H1 (cell line): ENCODE measurements at regions not wholly inside any gene's neighbourhood (a gene's known extent, or its start where the extent isn't known, plus 50 kb on each side); places are given as distances from the start of the nearest gene placed in this dataset.

Experiments used
- CTCF ChIA-PET: fragments of 300-600 bp; sonication (Branson Sonifier 250); formaldehyde crosslinking; loops from one replicate; lab custom pipeline; 2021; ENCODE audit not compliant: partially characterized antibody; lab: Charles Lee
- POLR2A ChIA-PET: fragments of 300-600 bp; sonication (Branson Sonifier 250); formaldehyde crosslinking; loops from one replicate; lab custom pipeline; 2021; ENCODE audit warnings: inconsistent platforms; ENCODE audit not compliant: partially characterized antibody; lab: Charles Lee
- DNase-seq, 2 experiments: peaks; one replicate each; pipeline versions ENCODE4 v3.0.0 to v3.0.0-alpha.2; 2010 to 2022; ENCODE audit warnings: low spot score in 2 of 2, low read depth in 1 of 2, mixed read lengths in 1 of 2
- FAIRE-seq: peaks from 2 replicates; lab custom pipeline; 2011; peaks lifted over from hg19 to GRCh38; lab: Jason Lieb, UNC
- H2AFZ ChIP-seq: 2 replicates; pipeline ENCODE4 v1.8.1; 2012; ENCODE audit warnings: low read length, inconsistent platforms
- H2AK5ac ChIP-seq: 2 replicates; pipeline ENCODE4 v1.6.1; 2013; ENCODE audit warnings: low read depth, low read length
- H2BK120ac ChIP-seq: replicated peaks from 2 replicates; pipeline ENCODE3; 2013; ENCODE audit warnings: low read depth, low read length, inconsistent platforms
- H2BK12ac ChIP-seq: 2 replicates; pipeline ENCODE4 v1.6.1; 2013; ENCODE audit warnings: low read depth, low read length
- H2BK15ac ChIP-seq: 2 replicates; pipeline ENCODE4 v1.6.1; 2013; ENCODE audit warnings: low read length
- H2BK20ac ChIP-seq: 2 replicates; pipeline ENCODE4 v1.6.1; 2013; ENCODE audit warnings: low read length
- H2BK5ac ChIP-seq: 2 replicates; pipeline ENCODE4 v1.6.1; 2013; ENCODE audit warnings: low read depth, low read length
- H3K14ac ChIP-seq: 2 replicates; pipeline ENCODE4 v1.6.1; 2013; ENCODE audit warnings: inconsistent platforms; ENCODE audit not compliant: insufficient read length
- H3K18ac ChIP-seq: 2 replicates; pipeline ENCODE4 v1.6.1; 2013; ENCODE audit warnings: low read length; ENCODE audit errors: extremely low read depth
- H3K23ac ChIP-seq: 2 replicates; pipeline ENCODE4 v1.6.1; 2013; ENCODE audit warnings: inconsistent platforms; ENCODE audit not compliant: insufficient read length
- H3K23me2 ChIP-seq: 2 replicates; pipeline ENCODE4 v1.6.1; 2013; ENCODE audit warnings: low read depth, low read length
- H3K27ac ChIP-seq: 2 replicates; pipeline ENCODE4 v1.6.1; 2011; ENCODE audit warnings: low read depth, low read length, inconsistent platforms
- H3K27me3 ChIP-seq, 4 experiments: replicated peaks in 1 of 4; 1 replicate in 1 of 4; 2 replicates in 3 of 4; pipeline versions ENCODE4 v1.6.1 to v1.8.1; 2011 to 2013; ENCODE audit warnings: low read length in 3 of 4, mild to moderate bottlenecking in 3 of 4, inconsistent platforms in 2 of 4, mixed read lengths in 2 of 4, moderate library complexity in 1 of 4; ENCODE audit not compliant: control insufficient read depth in 3 of 4, insufficient read depth in 3 of 4; ENCODE audit errors: extremely low read depth in 1 of 4
- H3K36me3 ChIP-seq, 4 experiments: 2 replicates each; pipeline versions ENCODE4 v1.6.1 to v1.8.1; 2011 to 2013; ENCODE audit warnings: mild to moderate bottlenecking in 4 of 4, low read length in 3 of 4, moderate library complexity in 2 of 4, control low read depth in 1 of 4, inconsistent platforms in 1 of 4; ENCODE audit not compliant: insufficient read depth in 4 of 4, control insufficient read depth in 2 of 4
- H3K4ac ChIP-seq: replicated peaks from 2 replicates; pipeline ENCODE3; 2013; ENCODE audit warnings: low read length, low read depth, mixed read lengths, inconsistent platforms; ENCODE audit not compliant: insufficient read length
- H3K4me1 ChIP-seq, 4 experiments: replicated peaks in 1 of 4; 1 replicate in 1 of 4; 2 replicates in 3 of 4; pipeline versions ENCODE4 v1.6.1 to v1.8.1; 2011 to 2013; ENCODE audit warnings: low read length in 3 of 4, inconsistent platforms in 2 of 4, mixed read lengths in 1 of 4; ENCODE audit not compliant: insufficient read depth in 4 of 4, control insufficient read depth in 3 of 4
- H3K4me2 ChIP-seq, 2 experiments: 2 replicates each; pipeline versions ENCODE4 v1.6.1 to v1.8.1; 2011 to 2013; ENCODE audit warnings: low read depth in 2 of 2, low read length in 2 of 2, control low read depth in 1 of 2, inconsistent platforms in 1 of 2, mild to moderate bottlenecking in 1 of 2; ENCODE audit not compliant: insufficient read depth in 1 of 2
- H3K4me3 ChIP-seq, 4 experiments: fragments of 200-600, 300-600 bp in 1 of 4; sonication (generic), shearing (Covaris generic), sonication (Bioruptor Twin) in 1 of 4; 2 replicates each; pipeline versions ENCODE4 v1.5.1 to v1.8.1; 2011 to 2016; ENCODE audit warnings: low read length in 4 of 4, low read depth in 3 of 4, control low read depth in 2 of 4, inconsistent platforms in 2 of 4, mild to moderate bottlenecking in 2 of 4, mixed read lengths in 1 of 4, moderate library complexity in 1 of 4; ENCODE audit not compliant: insufficient read depth in 2 of 4; ENCODE audit errors: extremely low read depth in 1 of 4
- H3K56ac ChIP-seq: replicated peaks from 2 replicates; pipeline ENCODE3; 2013; ENCODE audit warnings: low read depth, mild to moderate bottlenecking, mixed read lengths, low read length, inconsistent platforms; ENCODE audit not compliant: insufficient read length
- H3K79me1 ChIP-seq: 2 replicates; pipeline ENCODE4 v1.6.1; 2013; ENCODE audit warnings: low read depth, low read length, control low read depth
- H3K79me2 ChIP-seq, 2 experiments: 2 replicates each; pipeline versions ENCODE4 v1.6.1 to v1.8.1; 2012 to 2013; ENCODE audit warnings: low read length in 2 of 2, mild to moderate bottlenecking in 2 of 2, inconsistent platforms in 1 of 2; ENCODE audit not compliant: insufficient read depth in 2 of 2, control insufficient read depth in 1 of 2
- H3K9ac ChIP-seq, 4 experiments: replicated peaks in 1 of 4; 1 replicate in 1 of 4; 2 replicates in 3 of 4; pipeline versions ENCODE4 v1.6.1 to v1.8.1; 2011 to 2013; ENCODE audit warnings: low read depth in 3 of 4, low read length in 3 of 4, control low read depth in 2 of 4, mild to moderate bottlenecking in 2 of 4, moderate library complexity in 2 of 4, inconsistent platforms in 1 of 4; ENCODE audit errors: extremely low read depth in 1 of 4
- H3K9me3 ChIP-seq, 2 experiments: 2 replicates each; pipeline versions ENCODE4 v1.6.1 to v1.8.1; 2012 to 2013; ENCODE audit warnings: mild to moderate bottlenecking in 2 of 2, moderate library complexity in 2 of 2, control low read depth in 1 of 2, inconsistent platforms in 1 of 2, low read depth in 1 of 2, low read length in 1 of 2, mixed read lengths in 1 of 2; ENCODE audit not compliant: insufficient read depth in 2 of 2
- H4K20me1 ChIP-seq, 2 experiments: replicated peaks in 1 of 2; 2 replicates each; pipeline versions ENCODE3 to v1.8.1; 2011 to 2013; ENCODE audit warnings: inconsistent platforms in 2 of 2, low read length in 2 of 2, mild to moderate bottlenecking in 1 of 2; ENCODE audit not compliant: insufficient read depth in 2 of 2, control insufficient read depth in 1 of 2
- H4K5ac ChIP-seq: 2 replicates; pipeline ENCODE4 v1.6.1; 2013; ENCODE audit warnings: low read length, low read depth, mixed read lengths, inconsistent platforms; ENCODE audit not compliant: insufficient read length
- H4K8ac ChIP-seq: 2 replicates; pipeline ENCODE4 v1.8.0; 2013; ENCODE audit warnings: mild to moderate bottlenecking, moderate library complexity, low read length, inconsistent platforms; ENCODE audit not compliant: insufficient read depth; ENCODE audit errors: extremely low read depth
- H4K91ac ChIP-seq: replicated peaks from 2 replicates; pipeline ENCODE3; 2013; ENCODE audit warnings: low read length, mixed read lengths, inconsistent platforms; ENCODE audit not compliant: insufficient read length
- CBX5 ChIP-seq: fragments of 300-800, 300-1000 bp; sonication (generic); IDR thresholded peaks from 2 replicates; pipeline ENCODE4 v1.7.1; 2016; ENCODE audit warnings: antibody characterized with exemption, low read length, low read depth
- CBX8 ChIP-seq: fragments of 300-800, 300-1000 bp; sonication (generic); IDR thresholded peaks from 2 replicates; pipeline ENCODE4 v1.7.1; 2016; ENCODE audit warnings: low read depth, low read length, borderline replicate concordance
- CEBPB ChIP-seq: IDR thresholded peaks from 2 replicates; pipeline ENCODE4 v1.6.1; 2012; ENCODE audit warnings: low read depth, low read length
- EP300 ChIP-seq, 2 experiments: IDR thresholded peaks; 1 replicate in 1 of 2; 2 replicates in 1 of 2; pipeline ENCODE4 v1.6.1; 2011 to 2012; ENCODE audit warnings: low read depth in 2 of 2, low read length in 2 of 2, mild to moderate bottlenecking in 2 of 2, borderline replicate concordance in 1 of 2, inconsistent platforms in 1 of 2, moderate library complexity in 1 of 2
- POU5F1 ChIP-seq: IDR thresholded peaks from 2 replicates; pipeline ENCODE4 v1.6.1; 2011; ENCODE audit warnings: low read depth, mild to moderate bottlenecking, low read length, moderate library complexity
- SP1 ChIP-seq: IDR thresholded peaks from 2 replicates; pipeline ENCODE4 v1.6.1; 2011; ENCODE audit warnings: low read depth, low read length
- SP2 ChIP-seq: IDR thresholded peaks from 2 replicates; pipeline ENCODE4 v1.6.1; 2012; ENCODE audit warnings: mild to moderate bottlenecking, low read length, inconsistent platforms
- WGBS, 2 experiments: shearing (Covaris generic) in 1 of 2; methylation state at CpG; one replicate each; pipeline versions ENCODE4 v1.1.6 to v1.1.7; 2013 to 2015; ENCODE audit warnings: low lambda C conversion rate in 2 of 2, mixed read lengths in 2 of 2, inconsistent platforms in 1 of 2, low coverage in 1 of 2, missing lambda C conversion rate in 1 of 2; ENCODE audit not compliant: insufficient replicate concordance in 2 of 2, insufficient coverage in 1 of 2, insufficient read length in 1 of 2; ENCODE audit errors: extremely low coverage in 1 of 2, missing lambda C conversion rate in 1 of 2; 5-methylcytosine and 5-hydroxymethylcytosine counted together

DNA sequence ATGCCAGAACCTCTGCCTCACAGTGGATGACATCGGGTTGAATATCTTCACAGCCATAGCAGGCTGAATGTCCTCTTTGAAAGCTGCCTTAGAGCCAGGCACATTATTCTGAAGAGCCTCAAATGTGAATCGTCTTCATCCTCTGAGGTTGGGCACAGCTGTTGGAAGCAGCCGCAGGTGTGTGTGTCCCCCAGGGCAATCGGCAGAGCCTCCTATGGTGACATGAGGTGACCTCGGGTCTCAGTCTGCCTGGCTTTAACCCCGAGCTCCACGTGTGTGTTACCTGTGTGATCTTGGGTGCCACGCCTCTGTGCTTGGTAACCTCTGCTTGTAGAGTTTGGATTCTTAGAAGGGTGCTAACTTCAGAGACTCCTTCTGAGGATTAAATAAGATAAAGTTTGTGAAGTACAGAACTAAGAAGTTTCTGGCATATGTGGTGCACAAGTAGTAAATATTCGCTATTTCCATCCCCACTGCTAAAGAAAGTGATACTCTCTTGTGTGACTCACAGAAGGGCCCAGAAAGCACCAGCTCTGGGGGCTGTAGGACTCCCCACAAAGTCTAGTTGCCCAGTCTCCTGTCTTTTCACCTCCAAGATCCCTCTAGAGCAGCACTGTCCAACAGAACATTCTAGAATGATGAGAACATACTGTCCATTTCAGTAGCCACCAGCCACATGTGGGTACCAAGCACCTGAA is 500.9 kb downstream of the NPHP4 start:
- no peak overlapping the region for H2BK5ac ChIP-seq
- FAIRE-seq (no peak), DNase-seq (no peak)
- no peak overlapping the region for H3K9ac ChIP-seq
- H3K4me1 ChIP-seq, result no peaks in the 10 kb centered on the region
- H3K4me2 ChIP-seq, result no peak overlapping the region
- no peak overlapping the region for H2AK5ac ChIP-seq
- 90% methylated on average over 9 of the region's 9 CpGs; no CpG with 5 or more reads in 1 of the 2 experiments for whole genome bisulfite sequencing, 2 experiments
- no peak overlapping the region for H3K56ac ChIP-seq
- no peak overlapping the region for H4K5ac ChIP-seq
- no peak overlapping the region for H4K91ac ChIP-seq
- H3K14ac ChIP-seq, result no peak overlapping the region
- ChIA-PET CTCF (interaction anchor here (1.7 to 4.0 kb wide), 4 partner anchors 10 to 130 kb away, joined by 4 to 21 read pairs (median 10); no protein-coding TSS in a partner anchor), POLR2A (no interaction called here)
- no peak overlapping the region for H2BK20ac ChIP-seq
- no peak overlapping the region for H3K4me3 ChIP-seq
- H2AFZ ChIP-seq, result no peak overlapping the region
- H3K9me3 ChIP-seq, result no peaks in the 10 kb centered on the region
- H3K36me3 ChIP-seq, result no peaks in the 10 kb centered on the region
- 0 out of 7 replicates have a peak, but pooled peaks cover 0 to 2% (median 0%) of the 10 kb centered on the region in 4 experiments for H3K27me3 ChIP-seq
- H2BK15ac ChIP-seq, result no peak overlapping the region
- no peak overlapping the region for H3K23ac ChIP-seq
- H2BK12ac ChIP-seq, result no peak overlapping the region
- H3K23me2 ChIP-seq, result peaks cover 5% of the 10 kb centered on the region; the same call in 1 of the 2 replicates
- H3K79me1 ChIP-seq, result no peaks in the 10 kb centered on the region
- no peak overlapping the region for H3K27ac ChIP-seq
- no peak overlapping the region for H4K8ac ChIP-seq
- H3K4ac ChIP-seq, result no peak overlapping the region
- peaks cover 0 to 2% of the 10 kb centered on the region in 2 experiments for H4K20me1 ChIP-seq
- no peak overlapping the region for H2BK120ac ChIP-seq
- no peak overlapping the region for H3K18ac ChIP-seq
- H3K79me2 ChIP-seq, result no peaks in the 10 kb centered on the region
- TF ChIP-seq CBX8 (no peak), SP1 (no peak), CBX5 (no peak), CEBPB (no peak), EP300 (IDR thresholded peaks at IDR 0.05; ENCODE audit: borderline replicate concordance in 1 of 2, low read depth in 2 of 2, low read length in 2 of 2) (no peak), SP2 (no peak), POU5F1 (no peak)
